HL-60 (cell line): ENCODE measurements at regions not wholly inside any gene's neighbourhood (a gene's known extent, or its start where the extent isn't known, plus 50 kb on each side); places are given as distances from the start of the nearest gene placed in this dataset.

Experiments
- CTCF ChIP-seq: IDR thresholded peaks from one replicate; pipeline ENCODE4 v1.5.1; 2011; ENCODE audit warnings: low read length, control low read depth, inconsistent platforms; ENCODE audit not compliant: insufficient read depth
- REST ChIP-seq: IDR thresholded peaks from 2 replicates; pipeline ENCODE4 v1.6.1; 2012; ENCODE audit warnings: low read depth; ENCODE audit not compliant: insufficient replicate concordance

GRCh38 chr14:41457393-41457792 lies 149.3 kb upstream of the LRFN5 start:
- TF ChIP-seq REST (no peak), CTCF (no peak)
